ENCODE measurements at regions not wholly inside any gene's neighbourhood (a gene's known extent, or its start where the extent isn't known, plus 50 kb on each side); places are given as distances from the start of the nearest gene placed in this dataset.

- TF ChIP-seq CTCF (IDR thresholded peaks at IDR 0.05), result no peak
- TF ChIP-seq POLR2A (IDR thresholded peaks at IDR 0.05), result no peak
- TF ChIP-seq POLR2AphosphoS5 (IDR thresholded peaks at IDR 0.05), result no peak
- intact Hi-C loops (cut with DNase I; ENCODE audit: low total_unique reads), result no loop called here
- H3K27me3 ChIP-seq, result no peaks in the 10 kb centered on the region
Observed at GRCh38 chr18:39276764-39277163, 1711.2 kb upstream of the CELF4 start.

GRCh38 chr18:39274535-39274934 lies 1708.9 kb upstream of the CELF4 start:
- Histone ChIP-seq H3K4me1 (no peaks in the 10 kb centered on the region), H3K4me3 (no peak overlapping the region), H3K9me3 (no peaks in the 10 kb centered on the region), H3K36me3 (no peaks in the 10 kb centered on the region), H3K27ac (no peak overlapping the region), H3K27me3 (no peaks in the 10 kb centered on the region)
- TF ChIP-seq POLR2A (IDR thresholded peaks at IDR 0.05), result no peak
- TF ChIP-seq CTCF (IDR thresholded peaks at IDR 0.05), result no peak
- DNase-seq (ENCODE audit: low spot score in 2 of 2), result no peak
- intact Hi-C loops (cut with DNase I; ENCODE audit: low total_unique reads), result no loop called here

More at GRCh38 chr18:39276764-39277163, 1711.2 kb upstream of the CELF4 start:
- H3K4me1 ChIP-seq, result no peaks in the 10 kb centered on the region
- H3K4me3 ChIP-seq, result no peak overlapping the region
- no peaks in the 10 kb centered on the region for H3K9me3 ChIP-seq
- no peak for DNase-seq (ENCODE audit: low spot score in 2 of 2)
- no peak overlapping the region for H3K27ac ChIP-seq
- H3K36me3 ChIP-seq, result no peaks in the 10 kb centered on the region

GRCh38 chr18:39272230-39272629 lies 1706.6 kb upstream of the CELF4 start:
- TF ChIP-seq POLR2A (IDR thresholded peaks at IDR 0.05) (no peak), POLR2AphosphoS5 (IDR thresholded peaks at IDR 0.05) (no peak), CTCF (IDR thresholded peaks at IDR 0.05) (no peak)
- no peaks in the 10 kb centered on the region for H3K27me3 ChIP-seq
- DNase-seq (ENCODE audit: low spot score in 2 of 2), result no peak
- H3K27ac ChIP-seq, result no peak overlapping the region
- intact Hi-C loops (cut with DNase I; ENCODE audit: low total_unique reads), result no loop called here
- H3K4me3 ChIP-seq, result no peak overlapping the region
- H3K4me1 ChIP-seq, result no peaks in the 10 kb centered on the region
- no peaks in the 10 kb centered on the region for H3K9me3 ChIP-seq
- no peaks in the 10 kb centered on the region for H3K36me3 ChIP-seq

- no peaks in the 10 kb centered on the region for H3K4me1 ChIP-seq
- no peaks in the 10 kb centered on the region for H3K9me3 ChIP-seq
- TF ChIP-seq CTCF (IDR thresholded peaks at IDR 0.05) (no peak), POLR2A (IDR thresholded peaks at IDR 0.05) (no peak)
- no peak overlapping the region for H3K4me3 ChIP-seq
- H3K27ac ChIP-seq, result no peak overlapping the region
- no peaks in the 10 kb centered on the region for H3K36me3 ChIP-seq
- DNase-seq (ENCODE audit: low spot score in 2 of 2), result no peak
- intact Hi-C loops (cut with DNase I; ENCODE audit: low total_unique reads), result no loop called here
- H3K27me3 ChIP-seq, result no peaks in the 10 kb centered on the region
Observed at GRCh38 chr18:39271654-39272053, 1706.1 kb upstream of the CELF4 start.

- H3K4me3 ChIP-seq, result no peak overlapping the region
- no peaks in the 10 kb centered on the region for H3K9me3 ChIP-seq
- no peaks in the 10 kb centered on the region for H3K36me3 ChIP-seq
Observed at GRCh38 chr18:39260565-39260964, 1695.0 kb upstream of the CELF4 start.

More at GRCh38 chr18:39260565-39260964, 1695.0 kb upstream of the CELF4 start:
- no peak for DNase-seq (ENCODE audit: low spot score in 2 of 2)
- Histone ChIP-seq H3K4me1 (no peaks in the 10 kb centered on the region), H3K27ac (no peak overlapping the region), H3K27me3 (no peaks in the 10 kb centered on the region)
- TF ChIP-seq POLR2A (IDR thresholded peaks at IDR 0.05) (no peak), POLR2AphosphoS5 (IDR thresholded peaks at IDR 0.05) (no peak), CTCF (IDR thresholded peaks at IDR 0.05) (no peak)
- intact Hi-C loops (cut with DNase I; ENCODE audit: low total_unique reads), result no loop called here
